ENCODE measurements at regions not wholly inside any gene's neighbourhood (a gene's known extent, or its start where the extent isn't known, plus 50 kb on each side); places are given as distances from the start of the nearest gene placed in this dataset.
"Not testable (repeated sequence)": the region's sequence is repeated elsewhere in the genome, so short reads cannot be mapped to it uniquely, and the experiment has no call there.

GRCh38 chr2:138930571-138930970 is 150.4 kb upstream of the NXPH2 start:
- DNase-seq (ENCODE audit: low spot score), result no peak

- no peak for DNase-seq (ENCODE audit: low spot score)
Measured at GRCh38 chr2:138928374-138929021, 148.3 kb upstream of the NXPH2 start.

GRCh38 chr2:138922973-138923563 is 142.9 kb upstream of the NXPH2 start:
- DNase-seq (ENCODE audit: low spot score), result no peak

DNA sequence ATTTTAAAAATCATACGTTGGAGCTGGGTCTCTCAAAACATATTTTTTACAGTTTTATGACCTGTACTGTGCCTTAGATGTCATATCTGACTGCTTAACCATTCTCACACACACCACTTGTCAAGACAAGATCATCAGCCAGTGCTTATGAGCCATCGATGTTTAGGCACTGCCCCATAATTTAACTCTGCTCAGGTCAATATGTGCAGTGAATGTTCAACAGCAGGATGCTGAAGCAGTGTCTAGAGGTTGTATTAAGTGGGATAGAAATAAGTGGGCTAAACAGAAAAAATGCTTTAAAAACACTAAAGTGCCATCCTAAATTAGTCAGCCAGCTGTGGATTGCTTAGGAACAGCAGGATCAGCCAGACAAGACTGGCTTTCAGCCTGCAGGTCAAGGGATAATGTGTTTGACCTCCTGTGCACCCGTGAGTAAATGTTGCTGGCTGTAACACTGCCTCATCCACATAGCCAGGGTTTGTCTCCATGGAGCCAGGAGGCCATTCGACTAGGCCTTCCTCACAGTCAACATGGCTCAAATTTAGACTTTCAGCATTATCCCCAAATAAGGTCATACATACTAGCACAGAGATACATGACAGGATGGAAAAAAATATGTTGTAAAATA is 139.0 kb upstream of the NXPH2 start:
- no peak for DNase-seq (ENCODE audit: low spot score)

GRCh38 chr2:138910427-138910826 is 130.2 kb upstream of the NXPH2 start:
- no peak for DNase-seq (ENCODE audit: low spot score)

- DNase-seq (ENCODE audit: low spot score), result no peak
Measured at GRCh38 chr2:138906549-138906948, 126.4 kb upstream of the NXPH2 start.

DNA sequence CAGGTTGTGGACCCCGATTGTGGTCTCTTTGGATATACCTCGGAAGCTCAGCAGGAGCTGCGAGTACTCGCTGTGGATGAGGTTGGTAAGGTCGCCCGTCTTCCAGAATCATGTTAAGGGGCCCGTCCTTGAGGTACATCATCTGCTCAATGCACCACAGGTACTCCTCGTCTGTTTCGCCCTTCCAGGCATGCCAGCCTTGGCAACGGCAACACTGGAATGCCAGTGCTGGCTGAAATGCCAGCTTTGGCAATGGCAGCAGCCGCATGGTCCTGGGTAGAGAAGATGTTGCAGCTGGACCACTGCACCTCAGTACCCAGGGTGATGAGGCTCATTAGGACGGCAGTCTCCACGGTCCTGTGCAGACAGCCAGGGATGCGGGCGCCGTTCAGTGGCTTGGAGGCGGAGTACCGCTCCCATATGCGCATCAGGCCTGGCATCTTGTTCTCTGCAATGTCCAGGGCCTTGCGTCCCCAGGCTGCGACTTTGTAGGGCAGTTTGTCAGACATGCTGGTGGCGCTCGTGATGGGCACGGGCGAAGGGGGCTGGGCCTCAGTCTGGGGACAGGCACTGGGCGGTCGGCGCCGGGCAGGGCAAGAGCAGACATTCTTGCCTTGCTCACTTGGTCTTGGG is 122.2 kb upstream of the NXPH2 start:
- no peak for DNase-seq (ENCODE audit: low spot score)

GRCh38 chr2:138901530-138901929 is 121.3 kb upstream of the NXPH2 start:
- DNase-seq (ENCODE audit: low spot score), result no peak

DNA sequence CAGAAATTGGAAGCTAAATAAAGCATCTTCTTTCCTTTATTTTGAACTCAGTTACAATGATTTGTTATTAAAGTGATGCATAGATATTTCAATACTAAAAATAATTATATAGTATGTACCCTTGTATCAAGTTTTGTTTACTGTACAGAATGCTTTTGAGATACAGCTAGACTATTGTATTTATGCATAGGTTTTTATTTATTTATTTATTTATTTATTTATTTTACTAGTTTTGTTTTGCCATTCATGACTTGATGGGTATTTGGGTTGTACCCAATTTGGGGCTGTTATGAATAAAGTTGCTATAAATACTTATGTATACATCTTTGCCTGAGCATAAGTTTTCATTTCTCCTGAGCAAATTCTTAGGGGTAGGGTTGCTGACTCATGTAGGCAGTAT is 118.7 kb upstream of the NXPH2 start:
- DNase-seq (ENCODE audit: low spot score), result no peak

- DNase-seq (ENCODE audit: low spot score), result no peak
Measured at GRCh38 chr2:138897274-138897673, 117.1 kb upstream of the NXPH2 start.

DNA sequence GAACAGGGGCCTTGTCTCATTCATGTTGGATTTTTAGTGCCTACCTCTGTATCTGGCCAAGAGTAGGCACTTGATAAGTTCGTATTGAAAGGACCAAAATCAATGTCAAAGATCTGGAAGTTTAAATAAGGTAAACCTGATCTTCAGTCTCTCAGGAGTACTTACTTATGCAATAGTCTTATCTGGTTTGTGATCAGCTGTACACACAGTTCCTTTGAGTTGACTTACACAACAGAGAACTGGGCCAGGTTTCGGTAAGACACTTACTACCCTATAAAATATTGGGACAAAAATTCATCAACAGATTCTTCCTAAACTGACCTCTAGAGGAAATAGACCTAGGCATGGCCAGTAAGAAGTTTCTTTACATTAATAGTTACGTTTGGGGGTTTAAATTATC is 113.6 kb upstream of the NXPH2 start:
- DNase-seq (ENCODE audit: low spot score), result no peak

DNA sequence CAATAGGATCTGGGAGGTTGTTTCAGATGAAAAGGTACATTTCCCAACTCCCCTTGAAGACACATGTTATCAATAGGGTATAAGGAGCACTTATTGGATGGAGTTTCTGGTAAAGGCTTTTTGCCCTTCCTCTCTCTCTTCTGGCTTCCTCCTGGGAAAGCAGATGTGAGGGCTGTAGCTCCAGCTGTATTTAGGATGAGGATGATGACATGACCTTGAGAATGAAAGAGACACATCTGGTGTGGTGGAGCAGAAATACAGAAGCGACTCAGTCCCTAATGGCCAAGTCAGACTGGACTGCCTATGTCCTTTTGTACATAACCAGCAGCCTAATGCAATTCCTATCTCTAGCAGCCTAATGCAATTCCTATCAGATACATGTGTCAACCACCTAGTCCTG is 100.9 kb upstream of the NXPH2 start:
- no peak for DNase-seq (ENCODE audit: low spot score)

DNA sequence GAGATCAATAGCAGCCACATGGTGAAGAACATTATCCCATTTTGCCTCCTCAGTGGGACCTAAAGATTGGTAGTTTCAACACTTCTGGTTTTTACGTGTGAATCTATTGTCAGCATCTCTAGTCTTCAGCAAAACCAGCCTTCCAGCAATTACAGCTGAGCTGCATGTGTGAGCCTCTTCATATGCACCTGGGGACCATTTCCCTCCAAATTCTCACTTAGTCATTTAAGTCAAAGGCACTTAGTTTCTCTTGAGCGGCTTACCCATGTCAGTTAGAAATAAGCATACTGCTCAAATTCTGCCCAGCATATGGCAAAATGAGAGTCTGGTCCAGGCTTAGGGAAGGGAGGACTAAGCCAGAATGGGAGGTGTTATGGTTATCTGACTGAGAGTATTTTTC is 99.7 kb upstream of the NXPH2 start:
- no peak for DNase-seq (ENCODE audit: low spot score)

- DNase-seq (ENCODE audit: low spot score), result no peak
Measured at GRCh38 chr2:138877421-138877820, 97.2 kb upstream of the NXPH2 start.

- no peak for DNase-seq (ENCODE audit: low spot score)
Measured at GRCh38 chr2:138874251-138874650, 94.1 kb upstream of the NXPH2 start.

DNA sequence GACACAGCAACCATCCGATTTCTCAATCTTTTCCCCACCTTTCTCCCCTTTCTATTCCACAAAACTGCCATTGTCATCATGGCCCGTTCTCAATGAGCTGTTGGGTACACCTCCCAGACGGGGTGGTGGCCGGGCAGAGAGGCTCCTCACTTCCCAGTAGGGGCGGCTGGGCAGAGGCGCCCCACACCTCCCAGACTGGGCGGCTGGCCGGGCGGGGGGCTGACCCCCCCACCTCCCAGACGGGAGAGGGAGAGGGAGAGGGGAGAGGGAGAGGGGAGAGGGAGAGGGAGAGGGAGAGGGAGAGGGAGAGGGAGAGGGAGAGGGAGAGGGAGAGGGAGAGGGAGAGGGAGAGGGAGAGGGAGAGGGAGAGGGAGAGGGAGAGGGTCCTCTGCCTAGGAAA is 91.9 kb upstream of the NXPH2 start:
- DNase-seq (ENCODE audit: low spot score), result not testable (repeated sequence)

DNA sequence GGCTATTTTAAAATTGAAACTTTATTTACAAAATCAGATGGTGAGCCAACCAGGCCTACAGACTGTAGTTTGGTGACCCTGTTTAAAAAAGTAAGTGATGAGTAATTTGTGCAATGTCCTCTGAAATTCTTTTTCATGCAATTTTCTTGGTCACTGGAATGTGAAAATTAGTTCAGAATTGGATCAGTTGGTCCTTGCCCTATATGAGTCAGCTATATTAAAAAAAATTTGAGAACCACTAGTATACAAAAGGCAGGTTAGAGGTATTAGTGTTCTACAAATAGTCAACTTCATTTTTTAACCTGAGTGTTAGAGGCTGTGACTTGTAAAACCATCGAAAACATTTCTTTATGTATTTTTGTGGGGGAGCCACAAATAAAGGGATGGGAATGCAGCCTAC is 91.1 kb upstream of the NXPH2 start:
- DNase-seq (ENCODE audit: low spot score), result no peak

GRCh38 chr2:138867341-138867740 is 87.2 kb upstream of the NXPH2 start:
- no peak for DNase-seq (ENCODE audit: low spot score)

GRCh38 chr2:138866797-138867196 is 86.6 kb upstream of the NXPH2 start:
- no peak for DNase-seq (ENCODE audit: low spot score)

DNA sequence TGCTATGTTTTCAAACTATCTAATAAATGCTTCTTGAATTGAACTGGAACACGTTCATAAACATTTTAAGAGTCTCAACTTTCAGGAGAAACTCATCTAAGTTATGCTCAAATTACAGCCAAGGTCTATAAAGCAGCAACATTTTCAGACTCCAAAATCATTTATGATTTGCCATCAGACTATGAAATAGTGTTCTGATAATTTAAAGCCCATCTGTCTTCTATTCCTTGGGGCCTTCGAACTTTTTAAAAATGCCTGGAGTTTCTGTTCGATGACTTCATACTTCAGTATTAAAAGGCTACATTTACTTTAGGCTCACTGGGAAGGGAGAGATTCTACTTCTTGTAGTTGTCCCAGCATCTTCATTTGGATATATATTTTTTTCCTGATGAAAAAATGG is 73.6 kb upstream of the NXPH2 start:
- no peak for DNase-seq (ENCODE audit: low spot score)

DNA sequence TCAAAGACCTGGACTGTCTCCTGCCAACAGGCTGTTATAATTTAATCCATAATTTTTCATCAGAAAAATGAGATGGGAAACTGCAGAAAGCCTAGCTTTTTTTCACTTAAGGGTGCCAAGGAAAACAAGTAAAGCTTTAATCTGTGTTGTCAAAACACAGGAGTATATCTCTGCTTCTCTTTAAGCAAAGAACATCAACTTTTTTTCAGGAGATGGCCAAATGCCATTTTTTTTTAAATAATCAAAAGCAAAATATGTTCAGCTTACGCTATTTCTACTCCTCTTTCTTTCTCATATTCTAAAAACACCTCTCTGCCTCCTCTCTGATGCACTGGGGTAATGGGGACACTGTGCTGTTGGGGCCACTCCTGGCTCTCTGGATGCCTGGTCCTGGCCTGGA is 73.1 kb upstream of the NXPH2 start:
- DNase-seq (ENCODE audit: low spot score), result no peak

DNA sequence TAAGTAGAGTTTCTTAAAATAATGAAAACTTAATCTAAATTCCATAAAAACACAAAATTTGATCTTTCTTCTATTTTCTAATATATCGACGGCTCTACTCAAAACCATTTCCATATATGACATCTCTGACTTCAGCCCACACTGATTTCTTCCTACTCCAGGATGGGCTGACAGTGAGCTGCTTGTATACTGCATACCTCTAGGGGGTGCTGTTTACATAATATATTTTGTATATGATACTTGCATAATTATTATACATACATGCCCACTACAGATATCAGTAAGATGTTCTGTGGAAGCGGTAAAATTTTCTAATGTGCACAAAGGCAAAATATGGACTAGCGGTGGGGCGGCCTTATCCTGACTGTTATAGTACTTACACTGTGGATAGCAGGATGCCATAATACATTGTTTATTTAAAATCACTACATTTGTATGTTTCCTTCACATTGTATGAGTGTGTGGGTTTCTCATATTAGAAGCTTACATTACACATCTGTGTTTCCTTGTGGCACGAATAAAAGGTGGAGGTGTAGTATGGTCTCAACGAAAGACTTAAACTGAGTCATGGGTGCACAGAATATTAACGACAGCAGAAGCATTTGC is 66.1 kb upstream of the NXPH2 start:
- DNase-seq (ENCODE audit: low spot score), result peak; percentile 14

DNA sequence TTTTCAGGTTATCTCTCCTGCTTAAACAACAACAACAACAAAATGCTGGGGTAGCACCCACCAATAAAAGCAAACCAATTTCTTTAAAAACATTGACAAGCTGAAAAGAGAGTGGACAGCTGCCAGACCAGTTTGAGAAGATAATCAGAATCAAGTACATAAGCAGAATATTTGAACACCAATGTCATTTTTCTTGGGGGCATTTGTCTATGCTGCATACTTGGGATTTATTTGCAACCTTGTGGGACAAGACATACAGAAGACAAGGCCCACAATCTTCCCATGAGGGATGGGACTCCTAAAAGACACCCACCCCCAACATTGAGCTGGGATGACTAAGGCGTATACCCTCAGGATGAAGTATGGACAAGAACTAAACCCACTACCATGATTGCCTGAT is 62.2 kb upstream of the NXPH2 start:
- no peak for DNase-seq (ENCODE audit: low spot score)
